ENCODE measurements at regions not wholly inside any gene's neighbourhood (a gene's known extent, or its start where the extent isn't known, plus 50 kb on each side); places are given as distances from the start of the nearest gene placed in this dataset.

DNA sequence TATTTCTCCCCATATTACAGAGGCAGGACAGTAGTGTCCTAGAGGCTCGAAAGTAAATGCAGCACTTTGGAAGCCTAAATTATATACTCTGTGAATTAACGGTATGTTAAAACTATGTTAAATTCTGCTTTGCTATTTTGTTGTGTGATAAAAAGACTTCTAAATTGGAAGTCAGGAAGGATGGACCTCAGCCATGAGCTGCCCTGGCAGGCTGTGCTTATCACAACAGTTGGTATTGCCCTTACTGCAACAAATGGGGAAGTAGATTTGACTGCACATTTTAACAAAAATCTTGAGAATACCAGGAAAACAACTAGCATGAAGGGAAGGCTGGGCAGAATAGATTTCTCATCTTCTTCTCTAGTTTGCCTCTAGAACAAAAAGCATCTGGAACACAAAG lies 706.6 kb downstream of the SI start:
- in situ Hi-C loops (cut with MboI; ENCODE audit: low sequenced_read_pairs, unreplicated experiment): no loop called here
- TF ChIP-seq CTCF (IDR thresholded peaks at IDR 0.05; ENCODE audit: borderline replicate concordance, control extremely low read depth, extremely low read depth, insufficient read depth, missing control alignments): no peak
- no peak for DNase-seq (ENCODE audit: low spot score)

DNA sequence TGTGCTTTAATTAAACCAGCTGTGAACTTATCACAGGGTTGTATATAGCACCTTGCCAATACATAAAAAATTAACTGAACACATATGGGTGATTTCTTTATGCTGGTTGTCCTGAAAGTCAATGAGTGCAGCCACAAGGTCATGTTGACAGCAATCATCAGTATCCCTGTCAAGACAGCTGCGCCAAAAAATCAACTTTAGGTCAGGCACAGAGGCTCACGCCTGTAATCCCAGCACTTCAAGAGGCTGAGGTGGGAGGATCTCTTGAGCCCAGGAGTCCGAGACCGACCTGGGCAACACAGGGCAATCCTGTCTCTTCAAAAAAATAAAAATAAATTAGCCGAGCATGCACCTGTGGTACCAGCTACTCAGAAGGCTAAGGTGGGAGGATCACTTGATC lies 707.3 kb downstream of the SI start:
- in situ Hi-C loops (cut with MboI; ENCODE audit: low sequenced_read_pairs, unreplicated experiment): no loop called here
- TF ChIP-seq CTCF (IDR thresholded peaks at IDR 0.05; ENCODE audit: borderline replicate concordance, control extremely low read depth, extremely low read depth, insufficient read depth, missing control alignments): no peak
- no peak for DNase-seq (ENCODE audit: low spot score)

- no peak for DNase-seq (ENCODE audit: low spot score)
- in situ Hi-C loops (cut with MboI; ENCODE audit: low sequenced_read_pairs, unreplicated experiment): no loop called here
- no peak for TF ChIP-seq CTCF (IDR thresholded peaks at IDR 0.05; ENCODE audit: borderline replicate concordance, control extremely low read depth, extremely low read depth, insufficient read depth, missing control alignments)
These were observed 713.1 kb downstream of the SI start for GRCh38 chr3:164365242-164365641.

DNA sequence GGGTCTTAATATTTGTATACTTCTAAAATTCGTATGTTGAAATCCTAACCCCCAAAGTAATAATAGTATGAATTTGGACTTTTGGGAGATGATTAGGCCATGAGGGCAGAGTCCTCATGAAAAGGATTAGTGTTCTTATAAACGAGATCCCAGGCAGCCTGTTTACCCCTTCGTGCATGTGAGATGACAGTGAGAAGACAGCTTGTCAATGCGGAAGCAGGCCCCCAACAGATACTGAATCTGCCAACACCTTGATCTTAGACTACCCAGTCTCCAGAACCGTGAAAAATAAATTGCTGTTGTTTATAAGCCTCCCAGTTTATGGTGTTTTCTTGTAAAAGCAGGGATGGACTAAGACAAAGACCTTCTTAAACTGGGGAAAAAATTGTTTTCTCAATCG lies 714.2 kb downstream of the SI start:
- in situ Hi-C loops (cut with MboI; ENCODE audit: low sequenced_read_pairs, unreplicated experiment): no loop called here

GRCh38 chr3:164360738-164361406 lies 717.4 kb downstream of the SI start:
- no peak for TF ChIP-seq CTCF (IDR thresholded peaks at IDR 0.05; ENCODE audit: borderline replicate concordance, control extremely low read depth, extremely low read depth, insufficient read depth, missing control alignments)
- DNase-seq (ENCODE audit: low spot score): no peak
- in situ Hi-C loops (cut with MboI; ENCODE audit: low sequenced_read_pairs, unreplicated experiment): no loop called here

More for the DNA sequence above, 714.2 kb downstream of the SI start:
- TF ChIP-seq CTCF (IDR thresholded peaks at IDR 0.05; ENCODE audit: borderline replicate concordance, control extremely low read depth, extremely low read depth, insufficient read depth, missing control alignments): no peak
- DNase-seq (ENCODE audit: low spot score): no peak

GRCh38 chr3:164360078-164360578 lies 718.2 kb downstream of the SI start:
- DNase-seq (ENCODE audit: low spot score): no peak
- in situ Hi-C loops (cut with MboI; ENCODE audit: low sequenced_read_pairs, unreplicated experiment): no loop called here
- no peak for TF ChIP-seq CTCF (IDR thresholded peaks at IDR 0.05; ENCODE audit: borderline replicate concordance, control extremely low read depth, extremely low read depth, insufficient read depth, missing control alignments)
